ENCODE measurements at regions not wholly inside any gene's neighbourhood (a gene's known extent, or its start where the extent isn't known, plus 50 kb on each side); places are given as distances from the start of the nearest gene placed in this dataset.

DNA sequence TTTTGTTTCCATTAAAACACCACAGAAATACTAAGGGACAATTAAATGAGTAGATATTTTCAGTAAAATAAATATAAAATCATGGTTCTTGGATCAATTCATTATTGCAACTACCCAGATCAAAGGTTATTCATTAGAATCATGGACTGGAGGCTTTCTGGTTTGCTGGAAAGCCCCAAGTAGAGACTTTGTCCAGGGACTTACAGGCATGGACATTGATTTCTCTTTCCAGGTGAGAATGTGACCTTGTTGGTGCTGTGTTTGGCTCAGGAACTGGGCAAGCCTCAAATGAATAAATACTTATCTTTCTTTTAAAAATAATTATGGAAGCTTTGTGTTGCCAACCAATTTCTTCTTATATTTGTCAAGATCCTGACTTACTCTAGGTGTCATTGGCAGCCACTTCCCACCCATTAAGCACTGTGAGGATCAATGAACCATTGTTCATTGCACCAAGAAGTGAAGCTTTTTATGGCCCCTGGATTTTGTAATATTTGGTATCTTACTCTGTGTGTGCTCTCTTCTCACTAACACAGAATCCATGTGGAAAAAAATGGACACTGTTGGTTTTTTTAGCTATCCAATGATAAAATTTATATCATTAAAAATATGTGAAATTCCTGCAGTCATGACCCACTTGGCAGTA is 205.8 kb upstream of the NRXN1 start:
- no peak overlapping the region for H3K27ac ChIP-seq
- TF ChIP-seq, protein P1, sequence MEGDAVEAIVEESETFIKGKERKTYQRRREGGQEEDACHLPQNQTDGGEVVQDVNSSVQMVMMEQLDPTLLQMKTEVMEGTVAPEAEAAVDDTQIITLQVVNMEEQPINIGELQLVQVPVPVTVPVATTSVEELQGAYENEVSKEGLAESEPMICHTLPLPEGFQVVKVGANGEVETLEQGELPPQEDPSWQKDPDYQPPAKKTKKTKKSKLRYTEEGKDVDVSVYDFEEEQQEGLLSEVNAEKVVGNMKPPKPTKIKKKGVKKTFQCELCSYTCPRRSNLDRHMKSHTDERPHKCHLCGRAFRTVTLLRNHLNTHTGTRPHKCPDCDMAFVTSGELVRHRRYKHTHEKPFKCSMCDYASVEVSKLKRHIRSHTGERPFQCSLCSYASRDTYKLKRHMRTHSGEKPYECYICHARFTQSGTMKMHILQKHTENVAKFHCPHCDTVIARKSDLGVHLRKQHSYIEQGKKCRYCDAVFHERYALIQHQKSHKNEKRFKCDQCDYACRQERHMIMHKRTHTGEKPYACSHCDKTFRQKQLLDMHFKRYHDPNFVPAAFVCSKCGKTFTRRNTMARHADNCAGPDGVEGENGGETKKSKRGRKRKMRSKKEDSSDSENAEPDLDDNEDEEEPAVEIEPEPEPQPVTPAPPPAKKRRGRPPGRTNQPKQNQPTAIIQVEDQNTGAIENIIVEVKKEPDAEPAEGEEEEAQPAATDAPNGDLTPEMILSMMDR (IDR thresholded peaks at IDR 0.05): no peak
- H3K4me3 ChIP-seq: no peak overlapping the region
- no peak for DNase-seq (ENCODE audit: low spot score)

DNA sequence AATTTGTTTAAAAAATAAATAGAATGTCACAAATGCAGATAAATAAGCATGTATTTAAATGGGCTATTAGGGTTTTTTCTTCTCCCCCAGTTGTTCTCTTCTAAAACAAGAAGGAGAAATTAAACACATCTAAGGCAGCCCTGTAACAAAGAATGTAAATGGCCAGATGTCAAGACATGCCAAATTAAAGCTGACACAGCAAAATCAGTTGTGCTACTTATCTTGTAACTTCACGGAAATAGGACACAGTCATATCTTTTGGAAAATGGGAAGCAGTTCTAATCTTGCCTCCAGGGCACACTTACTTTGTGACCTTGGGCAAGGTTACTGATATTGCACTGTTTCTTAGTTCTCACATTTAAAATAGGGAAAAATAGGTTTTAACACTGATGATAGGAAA is 200.1 kb upstream of the NRXN1 start:
- Histone ChIP-seq H3K27ac (no peak overlapping the region), H3K4me3 (no peak overlapping the region)
- DNase-seq (ENCODE audit: low spot score): no peak
- TF ChIP-seq, protein P1 (IDR thresholded peaks at IDR 0.05): no peak

DNA sequence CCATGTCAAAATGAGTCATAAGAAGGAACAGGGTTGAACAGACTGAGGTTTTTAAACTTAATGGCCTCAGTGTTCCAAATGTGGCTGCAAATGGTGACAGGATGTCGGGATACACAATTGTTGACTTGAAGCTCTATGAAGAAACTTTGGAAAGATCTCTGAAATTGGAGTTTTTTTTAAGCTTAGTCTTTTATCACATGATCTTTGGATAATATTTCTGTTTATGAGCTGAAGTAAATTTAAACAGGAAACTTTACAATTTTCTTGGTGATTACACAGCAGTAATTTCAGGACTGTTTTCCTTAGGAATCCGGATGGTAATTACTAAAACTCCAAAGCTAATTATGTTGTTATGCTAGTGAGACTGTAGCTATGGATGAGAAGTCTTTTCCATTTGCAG is 199.1 kb upstream of the NRXN1 start:
- TF ChIP-seq, protein P1 (IDR thresholded peaks at IDR 0.05): no peak
- no peak overlapping the region for H3K27ac ChIP-seq
- DNase-seq (ENCODE audit: low spot score): no peak
- H3K4me3 ChIP-seq: no peak overlapping the region

DNA sequence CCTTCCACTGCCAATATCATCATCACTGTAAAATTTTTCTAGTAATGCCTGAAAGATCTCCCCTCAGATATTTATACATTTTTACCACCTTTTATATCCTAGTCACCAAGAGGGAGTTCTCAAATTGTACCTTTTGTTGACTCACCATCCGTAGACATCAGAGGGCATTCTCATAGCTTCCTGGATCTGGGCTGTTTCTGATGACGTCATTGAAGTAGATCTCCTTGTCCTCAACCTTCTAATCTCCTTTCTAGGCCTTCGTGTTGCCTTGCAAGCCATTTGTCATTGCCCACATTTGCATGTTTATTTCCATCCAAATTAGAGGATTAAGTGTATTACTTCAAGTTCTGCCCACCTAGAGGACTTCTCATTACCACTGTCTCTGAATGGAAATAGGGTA is 193.4 kb upstream of the NRXN1 start:
- Histone ChIP-seq H3K4me3 (no peak overlapping the region), H3K27ac (no peak overlapping the region)
- TF ChIP-seq, protein P1 (IDR thresholded peaks at IDR 0.05): no peak
- no peak for DNase-seq (ENCODE audit: low spot score)

DNA sequence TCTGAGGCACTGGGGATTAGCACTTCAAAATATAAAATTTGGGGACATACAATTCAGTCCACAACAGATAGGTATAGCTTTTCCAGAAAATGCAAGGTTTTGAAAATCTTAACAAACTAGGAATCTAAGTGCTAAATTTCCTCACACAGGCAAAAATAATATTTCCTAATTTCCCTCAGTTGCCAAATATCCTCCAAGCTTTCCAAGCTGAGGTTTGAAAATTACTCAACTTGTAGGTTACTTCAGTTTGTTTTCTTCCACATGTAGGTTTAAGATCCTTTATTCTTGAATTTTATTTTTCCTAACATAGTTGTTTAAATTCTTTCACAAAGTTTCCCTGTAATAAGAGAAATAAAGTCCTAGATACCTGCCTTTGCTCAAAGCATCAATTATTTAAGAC is 192.9 kb upstream of the NRXN1 start:
- H3K4me3 ChIP-seq: no peak overlapping the region
- DNase-seq (ENCODE audit: low spot score): no peak
- H3K27ac ChIP-seq: no peak overlapping the region
- TF ChIP-seq, protein P1 (IDR thresholded peaks at IDR 0.05): no peak

DNA sequence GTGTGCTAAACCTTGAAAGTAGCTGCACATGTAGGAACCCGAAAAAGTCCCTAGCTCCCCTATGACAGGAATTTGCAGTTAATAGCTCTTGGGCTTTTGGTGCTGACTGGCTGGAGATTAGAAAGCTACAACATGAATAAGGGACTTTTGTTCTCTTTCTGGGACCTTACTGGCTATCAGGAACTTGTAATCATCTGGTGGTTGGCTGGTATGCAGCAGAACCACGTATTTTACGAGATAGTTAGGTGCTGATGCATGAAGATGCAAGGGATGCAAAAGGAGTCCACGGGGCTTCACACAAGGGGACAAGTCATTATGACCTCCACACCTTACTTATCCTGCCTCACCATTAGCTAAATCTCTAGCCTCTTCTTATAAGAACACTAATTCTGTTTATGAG is 190.2 kb upstream of the NRXN1 start:
- no peak for DNase-seq (ENCODE audit: low spot score)
- H3K27ac ChIP-seq: no peak overlapping the region
- TF ChIP-seq, protein P1 (IDR thresholded peaks at IDR 0.05): no peak
- H3K4me3 ChIP-seq: no peak overlapping the region

DNA sequence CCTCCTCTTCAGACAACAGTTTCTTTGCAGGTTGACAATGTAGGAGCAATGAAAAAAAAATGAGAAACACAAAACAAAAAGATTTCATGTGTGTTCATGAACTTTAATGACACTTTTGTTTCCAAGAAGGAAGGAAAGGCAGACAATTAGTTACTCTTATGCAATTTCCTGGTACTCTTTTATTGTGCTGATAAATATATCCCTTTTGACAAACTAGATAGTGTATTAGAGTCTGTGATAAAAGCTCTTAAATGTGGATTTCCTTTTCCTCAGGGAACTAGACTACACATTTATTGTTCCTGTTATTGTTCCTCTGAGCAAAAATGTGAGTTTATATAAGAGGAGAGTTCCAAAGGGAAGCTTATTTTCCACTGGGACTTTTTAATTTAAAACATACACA is 188.7 kb upstream of the NRXN1 start:
- no peak for DNase-seq (ENCODE audit: low spot score)
- Histone ChIP-seq H3K27ac (no peak overlapping the region), H3K4me3 (no peak overlapping the region)
- TF ChIP-seq, protein P1 (IDR thresholded peaks at IDR 0.05): no peak
